ENCODE measurements at regions not wholly inside any gene's neighbourhood (a gene's known extent, or its start where the extent isn't known, plus 50 kb on each side); places are given as distances from the start of the nearest gene placed in this dataset.

- H3K27ac ChIP-seq (ENCODE audit: low read depth, low read length) = no peak overlapping the region
- H3K79me2 ChIP-seq (ENCODE audit: control insufficient read depth, low read length) = no peaks in the 10 kb centered on the region
- H3K4me1 ChIP-seq (ENCODE audit: control insufficient read depth, low read length) = no peaks in the 10 kb centered on the region
- no peak overlapping the region for H3K4me2 ChIP-seq (ENCODE audit: low read length)
- H3K9me3 ChIP-seq (ENCODE audit: control insufficient read depth, insufficient read depth, low read length) = no peaks in the 10 kb centered on the region
- TF ChIP-seq EZH2phosphoT487 (IDR thresholded peaks at IDR 0.05; ENCODE audit: borderline replicate concordance, low read length) = no peak
- TF ChIP-seq, protein P1, sequence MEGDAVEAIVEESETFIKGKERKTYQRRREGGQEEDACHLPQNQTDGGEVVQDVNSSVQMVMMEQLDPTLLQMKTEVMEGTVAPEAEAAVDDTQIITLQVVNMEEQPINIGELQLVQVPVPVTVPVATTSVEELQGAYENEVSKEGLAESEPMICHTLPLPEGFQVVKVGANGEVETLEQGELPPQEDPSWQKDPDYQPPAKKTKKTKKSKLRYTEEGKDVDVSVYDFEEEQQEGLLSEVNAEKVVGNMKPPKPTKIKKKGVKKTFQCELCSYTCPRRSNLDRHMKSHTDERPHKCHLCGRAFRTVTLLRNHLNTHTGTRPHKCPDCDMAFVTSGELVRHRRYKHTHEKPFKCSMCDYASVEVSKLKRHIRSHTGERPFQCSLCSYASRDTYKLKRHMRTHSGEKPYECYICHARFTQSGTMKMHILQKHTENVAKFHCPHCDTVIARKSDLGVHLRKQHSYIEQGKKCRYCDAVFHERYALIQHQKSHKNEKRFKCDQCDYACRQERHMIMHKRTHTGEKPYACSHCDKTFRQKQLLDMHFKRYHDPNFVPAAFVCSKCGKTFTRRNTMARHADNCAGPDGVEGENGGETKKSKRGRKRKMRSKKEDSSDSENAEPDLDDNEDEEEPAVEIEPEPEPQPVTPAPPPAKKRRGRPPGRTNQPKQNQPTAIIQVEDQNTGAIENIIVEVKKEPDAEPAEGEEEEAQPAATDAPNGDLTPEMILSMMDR (IDR thresholded peaks at IDR 0.05; ENCODE audit: low read depth, low read length, poor library complexity, severe bottlenecking) = no peak
- H4K20me1 ChIP-seq (ENCODE audit: control insufficient read depth, insufficient read depth, low read depth, low read length) = no peaks in the 10 kb centered on the region
- no peaks in the 10 kb centered on the region for H3F3A ChIP-seq (ENCODE audit: control insufficient read depth, insufficient read depth)
- no peak overlapping the region for H3K4me3 ChIP-seq (ENCODE audit: low read length)
- H3K36me3 ChIP-seq (ENCODE audit: control insufficient read depth, low read length) = no peaks in the 10 kb centered on the region
- no peaks in the 10 kb centered on the region for H3K9me2 ChIP-seq (replicated peaks; ENCODE audit: control insufficient read depth, low read length)
- H3K27me3 ChIP-seq (ENCODE audit: control insufficient read depth, low read length) = no peaks in the 10 kb centered on the region
Measured at GRCh38 chr13:80284290-80284689, 56.6 kb downstream of the SPRY2 start.

DNA sequence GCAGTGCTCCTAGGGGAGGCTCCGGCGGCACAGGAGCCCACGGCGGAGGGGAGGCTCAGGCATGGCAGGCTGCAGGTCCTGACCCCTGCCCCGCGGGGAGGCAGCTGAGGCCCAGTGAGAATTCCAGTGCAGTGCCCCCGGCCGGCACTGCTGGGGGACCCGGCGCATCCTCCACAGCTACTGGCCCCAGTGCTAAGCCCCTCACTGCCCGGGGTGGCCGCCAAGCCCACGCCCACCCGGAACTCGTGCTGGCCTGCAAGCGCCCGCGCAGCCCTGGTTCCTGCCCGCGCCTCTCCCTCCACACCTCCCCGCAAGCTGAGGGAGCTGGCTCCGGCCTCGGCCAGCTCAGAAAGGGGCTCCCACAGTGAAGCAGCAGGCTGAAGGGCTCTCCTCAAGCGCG lies 62.2 kb downstream of the SPRY2 start:
- no peak overlapping the region for H3K4me3 ChIP-seq (ENCODE audit: low read length)
- H3K9me2 ChIP-seq (replicated peaks; ENCODE audit: control insufficient read depth, low read length) = no peaks in the 10 kb centered on the region
- H3K4me2 ChIP-seq (ENCODE audit: low read length) = no peak overlapping the region
- H3K36me3 ChIP-seq (ENCODE audit: control insufficient read depth, low read length) = no peaks in the 10 kb centered on the region
- no peak overlapping the region for H3K27ac ChIP-seq (ENCODE audit: low read depth, low read length)
- no peaks in the 10 kb centered on the region for H3F3A ChIP-seq (ENCODE audit: control insufficient read depth, insufficient read depth)
- no peaks in the 10 kb centered on the region for H3K79me2 ChIP-seq (ENCODE audit: control insufficient read depth, low read length)
- H3K27me3 ChIP-seq (ENCODE audit: control insufficient read depth, low read length) = no peaks in the 10 kb centered on the region
- H3K4me1 ChIP-seq (ENCODE audit: control insufficient read depth, low read length) = no peaks in the 10 kb centered on the region
- 0 out of 2 replicates have a peak, but pooled peaks cover 3% of the 10 kb centered on the region for H3K9me3 ChIP-seq (ENCODE audit: control insufficient read depth, insufficient read depth, low read length)
- TF ChIP-seq, protein P1 (IDR thresholded peaks at IDR 0.05; ENCODE audit: low read depth, low read length, poor library complexity, severe bottlenecking) = no peak
- no peak for TF ChIP-seq EZH2phosphoT487 (IDR thresholded peaks at IDR 0.05; ENCODE audit: borderline replicate concordance, low read length)
- H4K20me1 ChIP-seq (ENCODE audit: control insufficient read depth, insufficient read depth, low read depth, low read length) = no peaks in the 10 kb centered on the region

DNA sequence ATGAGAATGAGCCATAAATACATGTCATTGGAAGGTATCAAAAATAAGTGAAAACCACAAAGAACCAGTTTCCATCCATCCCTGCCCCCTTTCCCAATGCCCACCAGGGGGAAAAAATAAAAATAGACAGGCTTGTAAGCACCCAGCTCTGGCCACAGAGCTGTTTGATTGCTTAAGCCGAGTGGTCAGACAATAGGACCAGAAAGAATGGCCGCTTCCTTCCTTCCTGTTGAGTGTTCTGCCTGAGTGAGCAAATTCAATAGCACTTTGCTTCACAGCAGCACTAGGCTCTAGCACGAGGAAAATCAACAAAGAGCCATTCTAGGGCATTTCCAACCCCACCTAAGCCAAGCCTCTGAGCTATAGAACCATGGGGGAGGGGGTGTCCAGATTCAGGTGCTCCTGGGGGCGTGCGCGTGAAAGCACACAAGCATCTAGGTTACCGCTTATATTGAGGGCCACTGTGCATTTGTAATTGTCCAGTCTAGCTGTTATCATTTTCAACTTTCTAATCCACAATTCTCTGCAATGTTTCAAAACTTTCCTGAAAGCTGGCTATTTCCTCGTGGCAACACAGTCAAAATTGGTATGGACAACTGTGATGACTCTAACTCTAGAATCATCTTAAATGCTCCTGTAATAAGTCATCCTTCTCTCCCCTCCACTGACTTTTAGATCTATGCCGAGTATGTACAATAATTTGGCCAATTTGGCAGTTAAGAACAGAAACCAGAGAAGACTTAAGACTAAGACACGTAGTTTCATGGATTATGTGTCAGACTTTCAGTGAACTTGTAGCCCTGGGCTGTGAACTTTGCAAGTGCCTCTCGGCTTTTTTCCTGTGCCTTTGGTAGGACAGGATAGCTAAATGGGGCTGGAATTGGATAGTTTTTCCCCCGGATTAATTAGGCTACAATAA lies 64.3 kb downstream of the SPRY2 start:
- Histone ChIP-seq H3K27me3 (ENCODE audit: control insufficient read depth, low read length) (no peaks in the 10 kb centered on the region), H3F3A (ENCODE audit: control insufficient read depth, insufficient read depth) (no peaks in the 10 kb centered on the region), H3K79me2 (ENCODE audit: control insufficient read depth, low read length) (no peaks in the 10 kb centered on the region), H3K9me2 (replicated peaks; ENCODE audit: control insufficient read depth, low read length) (no peaks in the 10 kb centered on the region), H3K4me1 (ENCODE audit: control insufficient read depth, low read length) (no peaks in the 10 kb centered on the region), H3K9me3 (ENCODE audit: control insufficient read depth, insufficient read depth, low read length) (0 out of 2 replicates have a peak, but pooled peaks cover 3% of the 10 kb centered on the region), H4K20me1 (ENCODE audit: control insufficient read depth, insufficient read depth, low read depth, low read length) (no peaks in the 10 kb centered on the region), H3K36me3 (ENCODE audit: control insufficient read depth, low read length) (no peaks in the 10 kb centered on the region), H3K4me3 (ENCODE audit: low read length) (no peak overlapping the region), H3K27ac (ENCODE audit: low read depth, low read length) (no peak overlapping the region), H3K4me2 (ENCODE audit: low read length) (no peak overlapping the region)
- TF ChIP-seq, protein P1 (IDR thresholded peaks at IDR 0.05; ENCODE audit: low read depth, low read length, poor library complexity, severe bottlenecking) = no peak
- TF ChIP-seq EZH2phosphoT487 (IDR thresholded peaks at IDR 0.05; ENCODE audit: borderline replicate concordance, low read length) = no peak

Measured in DOHH2 (cell line).